Stromal cell of bone marrow (primary cell): ENCODE measurements at regions not wholly inside any gene's neighbourhood (a gene's known extent, or its start where the extent isn't known, plus 50 kb on each side); places are given as distances from the start of the nearest gene placed in this dataset.

Source experiments
- DNase-seq: peaks from one replicate; pipeline ENCODE4 v3.0.0-alpha.2; 2012; ENCODE audit warnings: low read depth

DNA sequence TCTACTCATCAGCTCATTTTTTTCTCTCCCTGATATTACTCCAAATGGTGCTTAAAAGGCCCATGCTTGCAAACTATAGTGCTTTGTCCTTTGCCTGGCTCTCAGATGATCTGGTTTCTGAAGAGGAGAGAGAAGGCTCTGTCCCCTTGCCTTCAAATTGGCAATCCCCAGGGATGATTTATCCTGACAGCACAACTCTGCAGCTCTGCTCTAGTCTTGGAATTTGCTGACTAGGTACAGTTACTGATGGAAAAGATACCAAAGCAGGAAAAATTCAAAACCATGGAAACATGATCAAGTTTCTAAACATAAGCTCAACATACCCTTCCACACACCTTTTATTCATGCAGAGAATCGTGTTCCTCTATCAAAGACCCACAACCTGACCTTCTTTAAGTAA, 106.7 kb upstream of the CADPS start:
- DNase-seq = no peak

DNA sequence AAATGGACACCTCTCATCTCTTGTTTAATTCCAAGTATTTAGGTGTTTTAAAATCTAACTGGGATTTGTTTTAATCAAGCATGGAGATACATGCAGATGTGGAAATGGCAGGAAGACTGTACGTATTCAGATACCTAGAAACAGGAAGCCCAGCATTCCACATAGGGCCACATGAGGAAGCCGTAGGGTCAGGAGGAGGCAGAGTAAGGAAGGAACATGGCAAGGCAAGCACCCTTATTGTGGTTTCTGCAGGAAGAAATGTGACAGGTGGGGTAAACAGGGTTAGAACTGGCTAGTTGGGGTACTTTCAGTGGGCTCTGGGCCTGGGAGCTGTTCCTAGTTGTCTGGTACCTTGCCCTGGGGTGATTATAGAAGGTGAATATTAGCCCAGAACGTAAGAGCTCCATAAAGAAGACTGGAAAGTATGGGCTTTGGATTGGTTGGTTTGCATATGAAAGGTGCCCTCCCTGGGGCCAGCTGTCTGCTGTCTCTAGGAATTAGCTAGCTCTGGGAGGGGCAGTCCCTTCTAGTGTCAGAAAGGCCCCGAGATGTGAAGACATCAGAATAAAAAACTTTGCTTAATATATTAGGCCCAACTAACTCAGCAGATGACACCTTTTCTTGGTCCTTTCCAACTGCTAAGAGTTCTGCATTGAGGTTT, 107.7 kb upstream of the CADPS start:
- DNase-seq = no peak

DNA sequence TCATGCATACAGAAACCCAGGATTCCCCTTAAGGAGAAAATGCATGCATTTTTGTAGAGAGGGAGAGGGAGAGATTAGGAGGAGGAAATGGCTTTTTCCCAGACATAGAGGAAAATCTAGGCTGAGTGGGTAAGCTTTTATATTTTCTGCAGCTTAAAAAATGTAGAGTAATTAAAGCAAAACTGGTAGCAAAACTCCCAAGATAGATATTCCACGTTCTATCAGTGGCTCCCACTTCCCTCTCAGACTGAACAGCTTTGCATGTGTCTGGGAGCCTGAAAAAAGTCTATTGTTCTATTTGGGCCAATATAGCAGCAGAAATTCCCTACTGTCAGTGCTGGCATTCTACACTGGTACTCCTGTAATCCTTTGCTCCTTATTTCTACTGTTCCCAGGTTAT, 110.8 kb upstream of the CADPS start:
- no peak for DNase-seq

DNA sequence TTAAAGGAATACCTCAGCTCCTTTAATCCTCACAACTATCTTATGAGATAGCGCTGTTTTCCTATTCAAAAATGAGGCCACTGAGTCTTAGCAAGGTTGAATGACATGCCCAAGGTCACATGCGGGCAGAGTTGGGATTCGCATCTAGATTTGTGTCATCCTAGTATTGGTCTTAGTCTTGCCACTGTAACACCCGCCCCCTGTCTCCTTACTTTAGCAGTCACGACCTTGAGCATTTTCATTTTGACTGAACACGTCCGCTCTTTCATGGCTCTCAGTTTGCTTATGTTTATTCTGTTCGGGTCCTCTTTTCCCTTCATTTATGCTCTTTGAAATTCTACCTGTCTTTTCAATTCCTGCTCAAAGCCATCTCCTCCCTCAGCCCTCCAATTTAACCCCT, 112.5 kb upstream of the CADPS start:
- DNase-seq = no peak

DNA sequence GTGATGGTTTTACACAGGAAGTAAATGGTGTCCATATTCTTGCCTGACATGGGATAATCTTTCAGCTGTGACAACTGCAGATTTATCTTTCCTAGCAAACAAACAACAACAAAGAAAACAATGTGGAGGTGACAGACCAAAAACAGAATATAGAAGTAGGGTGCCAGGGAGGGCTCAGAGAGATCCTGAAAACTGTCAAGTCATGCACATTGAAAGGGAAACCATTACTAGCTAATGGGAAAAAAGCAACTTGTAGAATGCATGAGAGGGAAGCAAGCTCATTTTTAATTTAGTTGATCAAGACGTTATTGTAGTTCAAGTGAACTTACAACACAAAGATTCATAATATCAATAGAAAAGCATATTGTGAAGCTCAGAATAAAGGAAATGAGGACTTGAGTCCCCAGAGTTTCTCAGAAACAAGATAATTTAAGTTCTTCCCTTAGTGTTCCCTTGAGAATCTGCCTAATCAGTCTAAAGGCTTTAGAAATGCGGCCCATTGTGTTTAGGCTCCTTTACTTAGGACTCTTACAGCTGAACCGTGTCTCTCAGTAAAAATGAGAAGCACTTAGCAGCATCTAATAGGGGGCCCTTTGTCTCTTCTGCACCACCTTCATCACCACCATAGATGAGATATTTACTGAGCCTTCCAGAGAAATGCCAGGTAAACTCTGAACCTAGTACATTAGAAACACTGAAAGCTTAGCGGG, 115.6 kb upstream of the CADPS start:
- DNase-seq = no peak

DNA sequence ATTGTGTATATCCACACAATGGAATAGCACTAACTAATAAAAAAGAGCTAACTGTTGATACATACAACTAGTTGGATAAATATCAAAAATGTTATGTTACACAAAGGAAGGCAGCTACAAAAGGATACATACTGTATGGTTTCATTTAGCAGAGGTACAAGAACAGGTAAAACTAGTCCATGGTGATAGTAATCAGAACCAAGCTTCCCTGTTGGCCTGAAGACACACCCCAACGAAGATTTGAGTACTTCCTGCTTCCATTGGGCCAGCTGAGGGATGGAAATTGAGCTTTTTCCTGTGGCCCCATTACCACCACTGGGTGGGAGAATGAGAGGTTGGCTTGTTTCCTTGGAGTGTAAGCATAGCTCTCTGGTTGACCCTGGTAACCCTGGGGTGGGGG, 117.3 kb upstream of the CADPS start:
- DNase-seq = no peak

DNA sequence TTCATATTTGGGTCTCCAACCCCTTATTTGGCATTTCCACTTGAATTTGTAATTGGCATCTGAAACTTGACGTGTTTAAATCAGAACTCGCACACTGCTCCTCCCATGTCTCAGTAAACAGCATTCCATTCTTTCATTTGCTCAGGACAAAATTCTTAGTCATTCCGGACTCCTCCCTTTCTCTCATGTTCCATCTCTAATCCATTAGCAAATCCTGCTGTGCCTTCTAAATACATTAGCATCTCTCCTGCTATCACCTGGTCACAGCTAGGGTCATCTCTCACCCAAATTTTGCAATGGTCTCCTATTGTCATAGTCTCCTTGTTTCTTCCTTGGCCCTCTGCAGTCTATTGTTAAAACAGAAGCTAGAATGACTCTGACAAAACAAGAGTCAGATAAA, 119.9 kb upstream of the CADPS start:
- no peak for DNase-seq

DNA sequence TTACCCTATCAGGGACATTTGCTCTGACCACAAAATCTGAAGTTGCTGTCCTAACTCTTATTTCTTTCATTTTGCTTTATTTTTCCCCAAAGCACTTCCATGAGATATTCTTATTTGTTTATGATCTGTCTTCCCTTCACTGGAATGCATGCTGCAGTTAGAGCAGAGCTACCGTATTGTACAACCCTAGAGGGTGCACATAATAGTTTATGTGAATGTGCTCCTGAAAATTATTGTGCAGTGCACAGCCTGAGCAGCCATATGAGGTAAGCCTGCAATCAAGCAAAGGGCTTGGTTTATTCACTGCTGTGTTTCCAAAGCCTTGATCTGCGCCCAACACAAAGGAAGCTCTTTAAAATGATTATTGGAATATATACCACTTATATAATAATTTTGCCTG, 120.3 kb upstream of the CADPS start:
- DNase-seq = no peak

DNA sequence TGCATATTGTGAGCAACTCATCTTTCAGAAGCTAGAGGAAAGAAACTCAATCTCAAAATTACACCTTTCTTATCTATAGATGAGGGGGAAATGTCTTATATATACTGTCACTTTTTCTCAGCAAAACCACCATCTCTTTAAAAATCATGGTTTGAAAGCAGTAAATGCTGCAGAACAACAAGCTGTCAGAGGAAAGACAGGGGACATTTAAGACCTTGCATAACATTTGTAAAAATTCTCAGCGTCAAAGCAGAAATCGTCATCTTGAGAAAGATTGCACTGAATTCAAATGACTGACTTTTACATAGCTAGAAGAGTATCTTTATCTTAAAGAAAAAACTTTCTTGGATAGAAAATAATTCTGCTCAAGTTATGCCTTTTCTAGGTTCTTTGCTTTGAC, 122.2 kb upstream of the CADPS start:
- DNase-seq = no peak

DNA sequence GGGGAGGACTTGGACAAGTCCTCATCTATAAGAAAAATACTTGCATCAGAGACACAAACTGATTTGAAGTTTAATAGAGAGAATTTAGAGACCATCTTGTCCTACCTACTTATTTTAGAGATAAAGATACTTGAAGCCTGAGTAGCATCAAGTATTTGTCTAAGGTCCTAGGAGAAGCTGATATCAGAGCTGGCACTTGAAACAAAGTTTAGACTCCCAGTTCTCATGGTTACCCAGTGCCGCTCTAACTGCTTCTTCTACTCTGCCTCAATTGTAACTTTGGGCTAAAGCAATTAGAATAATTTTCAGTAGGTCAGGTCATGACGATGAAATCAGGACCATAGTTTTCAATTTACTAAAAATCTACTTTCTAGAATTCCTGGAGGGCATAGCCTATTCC, 123.9 kb upstream of the CADPS start:
- no peak for DNase-seq

DNA sequence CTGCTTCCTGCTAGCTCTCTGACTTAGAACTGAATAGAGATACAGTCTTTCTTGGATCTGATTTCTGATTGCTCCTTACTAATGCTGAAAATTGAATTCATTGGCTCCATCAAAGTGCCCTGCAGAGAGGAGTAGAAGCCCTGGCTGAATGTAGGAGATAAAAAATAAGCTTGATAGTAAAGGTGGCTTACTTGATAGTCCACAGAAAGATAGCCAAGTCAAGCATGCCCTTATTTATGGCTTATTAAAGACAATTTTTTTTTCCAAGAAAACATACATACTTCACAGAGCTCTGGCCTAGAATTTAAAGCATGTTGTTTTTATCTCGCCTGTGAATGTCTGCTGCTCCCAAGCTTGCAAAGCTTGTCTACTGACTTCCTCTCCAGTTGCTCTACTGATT, 124.6 kb upstream of the CADPS start:
- no peak for DNase-seq

DNA sequence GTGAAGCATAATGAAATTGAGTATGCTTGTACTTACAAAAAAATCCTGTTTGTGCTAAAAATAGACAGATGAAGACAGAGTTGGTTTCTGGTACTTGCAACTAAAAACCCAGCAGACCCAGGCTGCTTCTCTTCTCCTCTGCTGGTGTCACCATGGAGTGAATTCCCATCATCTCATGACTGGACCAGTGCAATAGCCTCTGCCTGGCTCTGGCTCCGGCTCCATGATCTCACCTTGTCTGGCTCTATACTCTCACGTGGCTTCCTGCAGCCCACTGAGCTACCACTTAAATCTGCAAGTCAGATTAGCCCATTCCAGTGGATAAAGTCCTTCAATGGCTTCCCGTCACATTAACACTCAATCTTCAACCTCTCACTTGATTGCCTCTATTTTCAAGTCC, 129.2 kb upstream of the CADPS start:
- DNase-seq = no peak

DNA sequence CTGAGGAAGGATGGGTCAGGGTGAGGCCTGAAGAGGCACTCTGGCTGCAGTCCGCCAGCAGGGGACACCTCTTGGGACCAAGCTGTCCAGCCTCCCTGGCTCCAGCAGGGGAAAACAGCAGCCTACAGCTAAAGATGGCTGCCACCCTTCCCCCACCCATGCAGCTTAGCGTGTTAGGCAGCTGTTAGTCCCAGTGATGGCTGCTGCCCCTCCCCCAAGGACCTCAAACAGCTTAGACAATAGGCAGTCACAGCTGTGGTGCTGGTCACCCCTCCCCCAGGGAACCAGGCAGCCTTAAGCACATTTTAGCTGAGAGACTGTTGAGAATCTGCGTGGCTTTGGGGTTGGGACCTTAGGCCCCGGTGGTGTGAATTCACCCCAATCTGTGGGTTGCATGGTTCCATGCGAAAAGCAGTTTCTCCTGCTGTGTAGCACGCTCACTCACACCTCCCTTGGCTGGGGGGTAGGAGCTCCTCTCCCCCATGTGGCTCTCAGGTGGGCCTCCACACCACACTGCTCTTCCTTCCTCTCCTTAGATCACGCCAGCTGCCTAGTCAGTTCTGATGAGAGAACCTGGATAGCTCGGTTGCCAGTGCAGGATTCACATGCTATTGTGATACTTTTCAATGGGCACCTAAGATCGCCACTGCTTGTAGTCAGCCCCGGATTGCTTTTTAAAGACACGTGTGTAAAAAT, 140.5 kb upstream of the CADPS start:
- DNase-seq = no peak

DNA sequence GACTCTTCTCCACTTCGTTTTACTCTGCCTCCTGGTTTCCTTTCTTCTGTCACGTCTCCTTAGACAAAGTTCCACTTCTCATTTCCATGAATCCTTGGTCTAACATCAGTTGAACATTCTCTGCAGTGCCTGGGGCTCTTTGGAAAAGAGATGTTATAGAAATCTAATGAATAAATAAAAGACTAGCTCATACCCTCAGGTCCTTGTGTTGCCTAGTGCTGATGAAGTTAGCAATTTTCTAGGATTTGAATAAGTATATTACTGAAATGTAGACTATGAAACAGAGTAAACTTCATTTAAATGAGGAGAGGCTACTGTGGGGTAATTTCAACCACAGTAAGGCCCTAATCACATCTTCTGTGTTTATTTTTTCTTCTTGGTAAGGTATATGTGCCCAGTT, 146.9 kb upstream of the CADPS start:
- no peak for DNase-seq

DNA sequence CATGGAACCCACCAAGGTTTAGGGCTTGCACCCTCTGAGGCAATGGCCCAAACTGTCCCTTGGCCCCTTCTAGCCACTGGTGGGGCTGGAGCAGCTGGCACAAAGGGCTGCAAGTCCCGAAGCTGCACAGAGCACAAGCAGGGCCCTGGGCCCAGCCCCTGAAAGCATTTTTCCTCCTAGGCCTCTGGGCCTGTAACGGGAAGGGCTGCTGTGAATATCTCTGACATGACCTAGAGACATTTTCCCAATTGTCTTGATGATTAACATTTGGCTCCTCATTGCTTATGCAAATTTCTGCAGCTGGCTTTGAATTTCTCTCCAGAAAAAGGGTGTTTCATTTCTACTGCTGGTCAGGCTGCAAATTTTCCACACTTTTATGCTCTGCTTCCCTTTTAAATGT, 151.5 kb upstream of the CADPS start:
- no peak for DNase-seq

DNA sequence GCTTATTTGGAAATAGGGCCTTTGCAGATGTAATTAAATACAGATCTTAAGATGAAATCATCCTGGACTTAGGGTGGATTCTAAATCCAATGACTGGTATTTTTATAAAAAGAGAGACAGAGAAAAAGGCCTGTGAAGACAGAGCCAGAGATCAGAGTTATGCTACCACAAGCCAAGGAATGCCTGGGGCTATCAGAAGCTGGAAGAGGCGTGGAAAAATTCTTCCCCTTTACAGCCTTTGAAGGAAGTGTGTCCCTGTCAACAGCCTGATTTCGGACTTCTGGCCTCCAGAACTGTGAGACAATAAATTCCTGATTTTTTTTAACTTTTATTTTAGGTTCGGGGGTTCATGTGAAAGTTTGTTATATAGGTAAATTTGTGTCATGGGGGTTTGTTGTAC, 154.1 kb upstream of the CADPS start:
- DNase-seq = no peak

DNA sequence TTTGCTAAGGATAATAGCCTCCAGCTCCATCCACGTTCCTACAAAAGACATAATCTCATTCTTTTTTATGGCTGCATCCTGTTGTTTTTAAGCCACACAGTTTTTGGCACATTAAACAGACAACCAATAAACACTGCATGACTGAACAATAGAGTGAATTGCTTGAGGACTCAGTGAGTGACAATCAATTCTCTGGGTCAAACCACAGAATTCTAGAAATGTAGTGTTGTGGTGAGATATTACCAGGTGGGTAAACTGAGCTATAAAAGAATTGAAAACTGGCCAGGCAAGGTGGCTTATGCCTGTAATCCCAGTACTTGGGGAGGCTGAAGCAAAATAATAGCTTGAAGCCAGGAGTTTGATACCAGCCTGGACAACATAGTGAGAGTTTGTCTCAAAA, 154.7 kb upstream of the CADPS start:
- no peak for DNase-seq

DNA sequence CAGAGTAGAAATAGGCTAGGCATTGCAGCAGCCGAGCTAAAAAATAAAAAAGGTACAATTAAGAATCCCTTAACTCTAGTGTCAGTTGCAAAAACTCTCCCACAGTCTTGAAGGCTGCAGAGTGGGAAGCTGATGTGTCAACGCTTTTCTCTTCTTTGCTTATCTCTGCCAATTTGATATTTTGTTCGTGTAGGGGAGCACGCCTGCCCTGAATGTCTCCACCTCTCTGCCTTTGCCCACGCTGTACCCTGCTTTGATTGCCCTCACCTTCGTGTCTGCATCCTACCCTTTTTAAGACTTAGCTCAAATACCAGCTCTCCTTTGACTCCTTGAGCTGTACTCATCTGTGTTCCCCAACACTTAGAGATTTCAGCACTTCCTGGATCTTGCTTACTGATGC, 155.4 kb upstream of the CADPS start:
- DNase-seq = no peak

DNA sequence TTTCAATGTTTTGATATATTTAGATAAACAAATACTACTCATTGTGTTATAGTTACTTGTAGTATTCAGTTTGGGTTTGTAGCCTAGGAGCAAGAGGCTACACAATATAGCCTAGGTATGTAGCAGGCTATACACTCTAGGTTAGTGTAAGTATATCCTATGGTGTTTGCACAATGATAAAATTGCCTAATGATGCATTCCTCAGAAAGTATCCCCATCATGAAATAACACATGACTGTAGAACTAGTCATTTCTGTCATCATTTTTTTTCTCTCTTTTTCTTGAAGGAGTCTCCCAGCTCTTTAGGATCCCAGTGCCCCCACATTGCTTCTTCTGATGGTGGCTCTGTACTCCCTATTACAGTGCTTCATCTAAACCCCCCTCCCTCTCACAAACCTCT, 157.7 kb upstream of the CADPS start:
- no peak for DNase-seq

DNA sequence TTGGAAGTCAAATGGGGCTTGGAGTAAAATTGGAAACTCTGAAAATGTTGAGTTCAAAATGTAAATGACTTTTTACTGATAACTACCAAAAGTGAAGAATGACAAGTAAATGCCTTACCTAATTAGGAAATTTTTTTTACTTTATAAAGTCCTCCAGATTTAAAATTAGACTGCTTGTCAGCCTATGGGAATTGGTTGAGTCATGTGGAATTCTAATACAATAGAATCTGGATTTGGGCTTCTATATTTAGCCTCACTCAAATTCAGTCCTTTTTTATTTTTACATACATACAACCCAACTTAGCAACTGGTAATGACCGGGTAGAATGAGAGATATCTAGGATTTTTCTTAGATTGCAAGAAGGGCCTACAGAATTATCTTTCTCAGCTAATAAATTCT, 158.9 kb upstream of the CADPS start:
- no peak for DNase-seq

DNA sequence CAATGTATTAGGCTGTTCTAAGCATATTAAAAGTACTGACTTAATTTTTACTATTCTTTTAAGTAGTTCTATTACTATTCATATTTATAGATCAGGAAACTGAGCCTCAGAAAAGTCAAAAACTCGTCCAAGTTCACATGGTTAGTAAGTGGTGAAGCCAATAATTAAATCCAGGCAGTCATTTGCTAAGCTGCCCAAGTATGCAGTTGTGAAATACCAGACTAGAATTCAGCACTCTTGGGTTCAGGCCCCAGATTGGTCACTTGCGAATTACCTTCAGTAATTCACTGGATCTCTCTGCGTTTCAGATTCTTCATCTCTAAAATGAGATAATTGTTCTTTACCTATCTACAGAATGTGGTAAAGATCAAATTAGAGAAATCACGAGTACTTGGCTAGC, 161.9 kb upstream of the CADPS start:
- no peak for DNase-seq

DNA sequence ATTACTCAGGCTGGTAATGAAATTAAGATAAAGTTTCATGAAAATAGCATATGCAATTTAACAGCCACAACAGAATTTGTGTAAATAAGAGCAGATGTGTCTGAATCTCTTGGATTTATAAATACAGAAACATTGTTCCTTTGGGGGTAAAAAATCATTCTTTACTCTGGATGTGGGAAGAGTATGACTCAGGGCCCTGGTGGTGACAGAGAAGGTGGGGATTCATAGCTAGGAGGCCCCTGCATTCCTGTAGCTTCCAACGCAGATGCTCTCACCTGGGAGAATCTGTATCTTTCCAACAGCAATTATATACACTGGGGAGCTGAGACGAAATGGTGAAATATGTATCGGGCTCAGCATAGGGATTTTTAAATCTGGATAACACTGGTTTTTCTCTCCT, 167.6 kb upstream of the CADPS start:
- DNase-seq = no peak

DNA sequence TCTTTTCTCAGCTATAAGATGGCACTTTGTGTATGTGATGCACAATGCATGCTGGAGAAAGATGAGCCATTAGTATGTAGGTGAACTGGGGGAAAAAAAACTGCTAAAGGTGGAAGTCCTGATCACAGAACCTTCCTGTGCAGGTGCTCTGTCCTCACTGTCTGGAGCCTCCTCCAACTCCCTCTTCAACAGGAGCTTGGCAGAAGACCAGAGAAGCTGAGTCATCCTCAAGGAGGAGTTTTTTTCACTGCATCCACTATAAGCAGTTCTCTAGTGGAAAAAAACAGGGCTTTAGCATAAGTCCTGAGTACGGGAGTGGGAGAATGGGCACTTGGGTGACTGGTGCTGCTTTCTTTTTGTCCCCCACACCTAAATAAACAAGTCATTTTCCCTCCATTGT, 168.4 kb upstream of the CADPS start:
- DNase-seq = no peak

DNA sequence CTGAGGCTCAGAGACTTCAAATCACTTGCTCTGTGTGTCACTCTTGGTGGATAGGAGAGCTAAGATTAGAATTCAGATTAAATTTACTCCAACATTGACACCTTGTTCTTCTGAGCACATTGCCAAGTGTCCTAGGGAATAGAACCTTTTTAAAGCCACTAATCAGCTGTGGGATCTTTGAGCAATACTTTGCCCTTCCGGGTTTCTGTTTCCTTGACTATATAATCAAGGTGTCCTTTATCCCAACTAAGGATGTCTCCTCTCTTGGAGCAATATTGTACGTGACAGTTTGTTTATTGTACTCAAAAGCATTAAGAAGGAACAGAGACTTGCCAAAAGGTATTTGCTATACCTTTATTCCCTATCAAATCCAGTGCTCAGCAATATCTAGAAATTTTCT, 170.9 kb upstream of the CADPS start:
- no peak for DNase-seq
